Type B pancreatic cell (in vitro differentiated cells): ENCODE measurements at regions not wholly inside any gene's neighbourhood (a gene's known extent, or its start where the extent isn't known, plus 50 kb on each side); places are given as distances from the start of the nearest gene placed in this dataset.

ENCODE experiments used
- DNase-seq: peaks from one replicate; pipeline ENCODE4 v3.0.0; 2021; ENCODE audit warnings: mixed read lengths; ENCODE audit not compliant: unreplicated experiment; ENCODE audit errors: extremely low spot score
- H3K27ac Mint-ChIP-seq: 2 replicates; pipeline ENCODE4 v1.8.0; 2021; ENCODE audit warnings: mild to moderate bottlenecking, mixed read lengths
- H3K27me3 Mint-ChIP-seq: 2 replicates; pipeline ENCODE4 v1.8.0; 2021; ENCODE audit warnings: mixed read lengths
- H3K36me3 Mint-ChIP-seq: 2 replicates; pipeline ENCODE4 v1.8.0; 2021; ENCODE audit warnings: mixed read lengths
- H3K4me1 Mint-ChIP-seq: one replicate; pipeline ENCODE4 v1.8.0; 2021; ENCODE audit warnings: mixed read lengths; ENCODE audit not compliant: unreplicated experiment
- H3K4me3 Mint-ChIP-seq: 2 replicates; pipeline ENCODE4 v1.8.0; 2021; ENCODE audit warnings: mild to moderate bottlenecking, mixed read lengths
- H3K9me3 Mint-ChIP-seq: 2 replicates; pipeline ENCODE4 v1.8.0; 2021; ENCODE audit warnings: mixed read lengths
- TF ChIP-seq, protein P1 (sequence below): fragments of 200-600 bp; sonication (generic); conservative IDR thresholded peaks from 2 replicates; pipeline ENCODE4 v1.5.0; 2021; ENCODE audit warnings: antibody characterized with exemption, mild to moderate bottlenecking

- peaks cover 6% of the 10 kb centered on the region for H3K9me3 Mint-ChIP-seq
Measured at GRCh38 chr15:89034305-89034704, 54.0 kb upstream of the ABHD2 start.

DNA sequence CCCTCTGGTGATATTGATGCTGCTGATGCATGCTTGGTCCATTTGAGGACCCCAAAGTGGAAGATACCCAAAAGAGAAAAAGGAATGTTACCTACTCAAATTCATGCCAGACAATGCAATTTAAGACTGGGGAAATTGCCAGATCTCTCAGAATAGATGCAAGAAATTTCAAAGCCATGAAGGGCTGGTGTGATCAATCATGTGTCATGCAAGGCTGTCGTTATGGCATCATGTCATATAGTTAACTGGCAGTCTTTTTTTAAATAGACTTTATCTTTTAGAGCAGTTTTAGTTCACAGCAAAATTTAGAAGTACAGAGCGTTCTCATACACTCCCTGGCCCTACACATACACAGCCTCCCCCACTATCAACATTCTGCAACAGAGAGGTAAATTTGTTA, 53.1 kb upstream of the ABHD2 start:
- H3K4me3 Mint-ChIP-seq: no peak overlapping the region
- TF ChIP-seq, protein P1, sequence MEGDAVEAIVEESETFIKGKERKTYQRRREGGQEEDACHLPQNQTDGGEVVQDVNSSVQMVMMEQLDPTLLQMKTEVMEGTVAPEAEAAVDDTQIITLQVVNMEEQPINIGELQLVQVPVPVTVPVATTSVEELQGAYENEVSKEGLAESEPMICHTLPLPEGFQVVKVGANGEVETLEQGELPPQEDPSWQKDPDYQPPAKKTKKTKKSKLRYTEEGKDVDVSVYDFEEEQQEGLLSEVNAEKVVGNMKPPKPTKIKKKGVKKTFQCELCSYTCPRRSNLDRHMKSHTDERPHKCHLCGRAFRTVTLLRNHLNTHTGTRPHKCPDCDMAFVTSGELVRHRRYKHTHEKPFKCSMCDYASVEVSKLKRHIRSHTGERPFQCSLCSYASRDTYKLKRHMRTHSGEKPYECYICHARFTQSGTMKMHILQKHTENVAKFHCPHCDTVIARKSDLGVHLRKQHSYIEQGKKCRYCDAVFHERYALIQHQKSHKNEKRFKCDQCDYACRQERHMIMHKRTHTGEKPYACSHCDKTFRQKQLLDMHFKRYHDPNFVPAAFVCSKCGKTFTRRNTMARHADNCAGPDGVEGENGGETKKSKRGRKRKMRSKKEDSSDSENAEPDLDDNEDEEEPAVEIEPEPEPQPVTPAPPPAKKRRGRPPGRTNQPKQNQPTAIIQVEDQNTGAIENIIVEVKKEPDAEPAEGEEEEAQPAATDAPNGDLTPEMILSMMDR: no peak
- H3K27ac Mint-ChIP-seq: no peak overlapping the region
- DNase-seq: no peak
- H3K4me1 Mint-ChIP-seq: no peaks in the 10 kb centered on the region
- H3K36me3 Mint-ChIP-seq: no peaks in the 10 kb centered on the region
- H3K27me3 Mint-ChIP-seq: peaks cover 23% of the 10 kb centered on the region
- peaks cover 3% of the 10 kb centered on the region for H3K9me3 Mint-ChIP-seq

More at GRCh38 chr15:89034305-89034704, 54.0 kb upstream of the ABHD2 start:
- no peak for DNase-seq
- Mint-ChIP-seq H3K36me3 (no peaks in the 10 kb centered on the region), H3K27ac (no peak overlapping the region), H3K4me3 (no peak overlapping the region), H3K27me3 (peaks cover 24% of the 10 kb centered on the region), H3K4me1 (no peaks in the 10 kb centered on the region)
- TF ChIP-seq, protein P1: peak; percentile 33

- Mint-ChIP-seq H3K36me3 (no peaks in the 10 kb centered on the region), H3K9me3 (no peaks in the 10 kb centered on the region), H3K4me1 (no peaks in the 10 kb centered on the region), H3K4me3 (no peak overlapping the region), H3K27me3 (peaks cover 24% of the 10 kb centered on the region), H3K27ac (no peak overlapping the region)
- no peak for DNase-seq
- TF ChIP-seq, protein P1: no peak
Measured at GRCh38 chr15:89035658-89036057, 52.6 kb upstream of the ABHD2 start.

DNA sequence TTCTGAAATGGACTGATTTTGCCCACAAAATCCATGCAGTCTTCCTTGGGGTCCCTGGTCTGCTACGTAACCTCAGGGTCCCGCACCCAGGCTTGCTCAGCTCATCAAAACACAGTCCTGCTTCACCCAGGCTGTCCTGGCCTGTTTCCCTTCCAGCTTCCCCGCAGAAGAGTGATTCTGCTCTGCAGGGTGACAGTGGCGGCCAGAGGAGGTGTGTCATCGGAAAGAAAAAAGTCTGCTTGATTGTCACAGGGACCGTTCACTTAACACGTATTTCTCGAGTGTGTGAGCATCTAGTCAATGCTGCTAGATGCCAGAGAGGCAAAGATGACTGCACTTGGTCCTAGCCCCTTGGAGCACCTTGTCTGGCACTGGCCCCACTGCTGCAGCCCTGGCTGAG, 50.1 kb upstream of the ABHD2 start:
- Mint-ChIP-seq H3K9me3 (no peaks in the 10 kb centered on the region), H3K4me1 (no peaks in the 10 kb centered on the region), H3K27ac (no peak overlapping the region), H3K36me3 (no peaks in the 10 kb centered on the region), H3K4me3 (no peak overlapping the region), H3K27me3 (peaks cover 24% of the 10 kb centered on the region)
- DNase-seq: no peak
- TF ChIP-seq, protein P1: no peak
